Hematopoietic multipotent progenitor cell treated with erythropoietin and hydrocortisone succinate and interleukin-3 and kit ligand, for 8 days (in vitro differentiated cells): ENCODE measurements at regions not wholly inside any gene's neighbourhood (a gene's known extent, or its start where the extent isn't known, plus 50 kb on each side); places are given as distances from the start of the nearest gene placed in this dataset.
A peak's percentile ranks its signal among the peaks of the same experiment; 100 is the strongest.

Experiments
- DNase-seq: peaks from one replicate; pipeline ENCODE4 v3.0.0-alpha.2; 2015

DNA sequence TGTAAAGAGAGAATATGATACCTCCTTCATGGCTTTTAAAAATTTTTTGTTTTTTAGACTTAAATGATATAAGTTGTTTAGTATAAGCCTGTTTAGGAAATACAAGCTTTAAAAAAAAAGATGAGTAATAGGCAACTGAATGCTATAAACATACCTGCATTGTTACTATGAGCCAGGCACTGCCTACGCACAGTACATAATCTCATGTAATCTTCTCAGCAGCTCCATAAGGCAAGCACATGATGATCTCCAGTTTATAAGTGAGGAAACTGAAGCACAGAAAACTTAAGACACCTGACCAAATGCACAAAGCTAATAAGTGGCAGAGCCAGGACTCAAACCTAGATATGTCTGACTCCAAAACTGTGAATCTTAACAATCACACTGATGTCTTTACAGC is 156.3 kb upstream of the SLC1A4 start:
- no peak for DNase-seq

DNA sequence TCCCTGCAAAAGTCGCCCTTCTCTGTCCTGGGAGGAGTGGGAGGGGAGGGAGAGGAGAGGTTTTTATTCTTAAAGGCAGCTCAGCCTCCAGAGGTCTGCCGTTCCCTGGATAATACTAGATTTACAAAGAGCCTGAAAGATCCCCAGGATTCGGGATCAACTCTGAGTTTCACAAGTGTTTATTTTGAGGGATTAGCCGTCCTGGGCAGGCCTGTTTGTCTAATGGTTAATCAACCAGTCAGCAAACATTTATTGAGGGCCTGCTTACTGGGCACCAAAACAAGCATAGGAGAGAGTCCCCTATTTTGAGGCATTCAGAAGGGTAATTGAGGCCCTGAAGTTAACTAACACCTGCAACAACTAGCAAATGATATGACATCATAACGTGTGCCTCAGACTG is 152.6 kb upstream of the SLC1A4 start:
- no peak for DNase-seq

DNA sequence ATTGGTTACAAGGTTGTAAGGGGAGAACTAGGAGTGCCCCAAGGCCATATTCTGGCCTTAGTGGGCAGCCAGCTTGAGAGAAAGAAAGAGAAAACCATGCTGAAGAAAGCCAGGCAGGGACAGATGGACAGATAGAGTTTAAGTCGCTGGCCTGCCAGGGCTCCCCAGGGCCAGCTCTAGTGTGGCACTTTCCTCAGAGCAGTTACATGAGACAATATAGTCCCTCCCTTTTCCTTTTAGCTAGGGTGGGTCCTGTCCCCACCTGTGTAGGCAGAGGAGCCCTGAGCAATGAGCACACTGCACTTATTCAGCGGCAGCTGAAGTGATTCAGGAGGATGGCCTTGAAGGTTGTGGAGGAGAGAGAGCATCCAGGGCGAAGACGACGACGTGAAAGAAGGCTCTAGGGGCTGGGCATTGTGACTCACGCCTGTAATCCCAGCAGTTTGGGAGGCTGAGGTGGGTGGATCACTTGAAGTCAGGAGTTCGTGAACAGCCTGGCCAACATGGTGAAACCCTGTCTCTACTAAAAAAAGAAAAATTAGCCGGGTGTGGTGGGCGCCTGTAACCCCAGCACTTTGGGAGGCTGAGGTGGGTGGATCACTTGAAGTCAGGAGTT is 152.0 kb upstream of the SLC1A4 start:
- no peak for DNase-seq

DNA sequence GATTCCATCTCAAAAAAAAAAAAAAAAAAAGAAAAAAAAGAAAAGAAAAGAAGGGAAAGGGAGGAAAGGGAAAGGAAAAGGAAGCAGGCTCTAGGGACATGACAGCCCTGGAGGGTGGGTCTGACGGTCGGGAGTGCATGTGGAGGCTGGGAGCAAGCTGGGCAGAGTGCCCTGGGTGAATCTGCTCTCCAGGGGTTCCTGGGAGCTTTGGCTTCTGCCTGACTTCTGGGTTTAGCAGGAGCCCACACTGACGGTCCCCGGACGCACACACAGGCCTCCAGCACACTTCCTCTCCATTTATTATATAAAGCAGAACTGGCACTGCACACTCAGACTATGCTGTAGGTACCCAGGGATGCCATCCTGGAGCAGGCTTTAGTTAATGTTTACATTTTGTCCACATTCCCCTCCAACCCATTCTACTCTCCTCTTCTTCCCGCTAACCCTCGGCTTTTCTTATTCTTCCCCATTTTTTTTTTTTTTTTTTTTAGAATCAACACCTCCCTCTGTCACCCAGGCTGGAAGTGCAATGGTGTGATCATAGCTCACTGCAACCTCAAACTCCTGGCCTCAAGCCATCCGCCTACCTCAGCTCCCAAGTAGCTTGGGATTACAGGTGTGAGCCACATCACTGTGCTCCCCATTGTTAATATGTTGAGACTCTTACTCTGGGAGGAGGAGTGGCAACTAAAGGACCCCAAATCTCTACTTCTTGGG is 151.1 kb upstream of the SLC1A4 start:
- no peak for DNase-seq

DNA sequence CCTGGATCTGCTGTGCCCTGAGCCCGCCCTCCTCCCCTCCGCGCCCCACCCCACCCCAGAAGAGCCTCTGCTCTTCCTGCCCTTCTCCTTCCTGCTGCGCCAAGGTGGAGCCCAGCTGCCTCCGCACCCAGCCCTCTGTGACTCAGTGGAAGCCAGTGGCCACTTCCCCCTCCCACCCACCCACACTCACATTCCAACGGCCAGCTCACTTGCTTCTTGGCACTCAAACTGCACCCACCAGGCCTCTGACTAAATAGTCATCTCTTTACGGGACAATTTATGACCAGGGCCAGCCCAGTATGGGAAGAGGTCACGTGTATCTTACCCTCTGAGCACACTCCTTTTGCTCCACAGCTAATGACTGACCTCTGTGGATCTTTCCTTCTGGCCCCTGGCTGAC is 150.4 kb upstream of the SLC1A4 start:
- DNase-seq = no peak

DNA sequence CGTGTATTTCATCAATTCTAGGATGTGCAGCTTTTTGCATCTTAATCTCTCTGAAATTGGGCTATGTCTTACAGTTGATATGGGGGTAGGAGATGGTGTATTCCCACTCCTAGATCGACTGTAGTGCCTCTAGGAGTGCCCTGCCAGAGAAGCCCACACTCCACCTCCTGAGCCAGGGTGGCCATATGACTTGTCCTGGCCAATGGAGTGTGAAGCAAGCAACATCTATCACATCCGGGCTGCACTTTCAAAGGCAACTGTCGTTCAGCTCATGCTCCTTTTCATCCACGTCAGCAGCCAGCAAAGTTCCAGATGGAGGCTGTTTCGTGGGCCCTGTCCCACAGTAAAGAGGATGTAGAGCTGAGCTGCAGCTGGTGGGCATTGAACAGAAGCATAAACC is 149.4 kb upstream of the SLC1A4 start:
- DNase-seq = no peak

DNA sequence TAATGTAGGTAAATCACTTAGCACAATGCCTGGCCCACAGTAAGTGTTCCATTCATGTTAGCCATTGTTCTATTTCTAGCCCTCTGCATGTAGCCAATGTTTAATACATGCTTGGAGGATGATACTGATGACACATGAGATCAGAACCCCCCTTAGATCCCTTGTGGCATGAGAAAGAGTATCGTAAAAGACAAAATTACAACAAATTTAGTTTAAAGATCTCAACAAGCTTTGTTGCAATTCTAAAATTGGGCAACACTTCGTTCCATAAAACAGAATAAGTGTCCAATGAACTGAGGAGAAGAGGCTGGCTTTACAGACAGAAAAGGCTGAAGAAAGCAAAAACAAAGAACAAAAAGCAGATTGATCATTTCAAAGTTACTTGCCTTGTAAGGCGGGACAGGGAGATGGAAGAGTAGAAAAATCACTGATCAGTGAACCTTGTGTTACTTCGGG is 148.7 kb upstream of the SLC1A4 start:
- DNase-seq = no peak

DNA sequence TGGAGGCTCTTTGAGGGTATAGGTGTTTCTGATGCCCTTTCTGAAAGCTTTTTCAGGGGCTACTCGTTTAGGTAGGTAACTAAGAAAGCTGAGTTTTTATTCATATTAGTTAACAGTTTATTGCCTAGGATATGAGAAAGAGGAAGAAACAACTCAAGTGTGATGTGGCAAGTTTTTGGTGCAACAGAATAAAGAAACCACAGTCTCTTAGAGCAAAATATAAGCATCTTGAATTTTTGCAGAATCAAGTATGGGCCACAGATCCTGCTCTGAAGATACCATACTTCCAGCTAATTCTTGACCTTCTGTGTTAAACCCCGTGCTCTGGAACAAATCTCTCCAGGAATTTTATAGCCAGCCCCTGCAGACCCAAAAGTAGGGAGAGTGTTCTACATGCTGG is 147.7 kb upstream of the SLC1A4 start:
- no peak for DNase-seq

DNA sequence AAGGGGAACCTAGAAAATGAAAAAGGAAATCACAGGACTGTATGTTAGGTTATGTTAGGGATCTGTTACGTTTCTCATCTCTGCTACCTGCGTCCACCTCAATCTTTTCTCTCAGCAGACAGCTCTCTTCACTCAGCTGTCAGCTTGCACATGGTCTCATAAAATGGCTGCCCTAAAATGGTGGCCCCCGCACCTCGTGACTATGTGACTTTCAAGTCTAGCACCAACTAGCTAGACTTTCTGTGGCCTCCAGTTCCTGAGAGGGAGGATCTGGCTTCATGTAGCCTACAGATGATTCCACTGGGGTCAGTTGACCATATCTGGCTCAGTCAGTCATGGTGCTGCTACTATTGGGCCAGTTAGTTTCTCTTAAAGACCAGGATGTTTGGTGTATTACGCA is 147.2 kb upstream of the SLC1A4 start:
- DNase-seq = no peak

DNA sequence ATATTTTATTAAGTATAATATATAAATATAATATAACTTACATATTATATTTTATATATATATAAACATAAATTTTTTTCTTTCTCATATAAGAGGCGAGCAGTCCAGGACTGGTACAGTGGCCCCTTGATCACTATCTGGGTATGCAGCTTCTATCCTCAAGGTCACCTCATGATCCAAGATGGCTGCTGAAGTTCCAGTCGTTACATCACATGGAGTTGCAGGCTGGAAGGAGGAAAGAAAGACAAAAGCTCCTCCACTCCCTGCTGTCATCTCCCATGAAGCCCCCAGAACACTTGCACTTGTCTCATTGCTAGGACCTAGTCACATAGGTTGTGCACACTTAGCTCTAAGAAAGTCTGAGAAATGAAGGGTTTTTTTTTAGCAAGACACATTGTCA is 145.1 kb upstream of the SLC1A4 start:
- no peak for DNase-seq

DNA sequence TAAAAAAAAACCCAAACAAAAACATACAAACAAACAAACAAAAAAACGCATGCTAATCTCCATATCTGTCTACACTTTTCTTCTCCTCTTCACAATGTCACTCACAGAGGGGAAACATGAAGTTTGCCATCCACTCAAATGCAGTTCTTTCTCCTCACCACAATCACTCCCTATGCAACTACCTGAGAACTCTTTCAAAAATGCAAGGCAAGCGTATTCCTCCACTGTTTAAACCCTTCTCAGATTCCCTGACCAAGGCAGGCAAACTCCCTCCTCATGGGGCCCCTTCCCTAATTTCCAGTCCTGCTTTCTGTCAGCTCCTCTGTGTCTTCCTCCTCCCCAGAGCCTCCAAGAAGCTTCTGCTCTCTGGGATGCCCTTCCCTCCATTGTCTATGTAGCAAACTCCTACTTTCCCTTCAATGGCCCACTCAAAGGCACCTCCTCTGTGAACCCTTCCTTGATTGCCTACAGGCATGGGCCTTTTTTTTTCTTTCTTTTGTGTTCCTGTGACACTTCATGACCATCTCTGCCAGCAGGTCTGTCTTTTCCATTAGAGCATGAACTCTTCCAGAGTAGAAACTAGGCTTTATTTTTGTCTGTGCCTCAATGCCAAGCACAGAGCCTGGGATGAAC is 143.8 kb upstream of the SLC1A4 start:
- DNase-seq = no peak

DNA sequence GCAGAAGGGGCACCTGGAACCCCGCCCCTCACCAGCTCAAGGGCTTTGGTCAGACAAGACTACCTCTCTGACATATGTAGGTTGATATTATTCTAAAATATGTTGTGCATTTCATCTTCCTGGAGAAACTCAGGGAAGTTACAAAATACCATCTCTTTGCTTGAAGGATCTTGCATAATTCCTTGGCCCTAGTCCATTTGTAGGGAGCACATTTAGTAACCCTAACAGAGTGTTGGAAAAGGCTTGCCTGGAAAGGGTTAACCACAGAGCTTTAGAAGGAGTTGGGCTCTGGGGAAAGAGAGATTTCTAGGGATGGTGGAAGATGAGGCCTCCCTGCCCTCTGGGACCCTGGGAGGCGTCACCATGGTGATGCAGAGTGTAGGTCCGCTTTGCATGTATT is 143.0 kb upstream of the SLC1A4 start:
- DNase-seq = no peak

DNA sequence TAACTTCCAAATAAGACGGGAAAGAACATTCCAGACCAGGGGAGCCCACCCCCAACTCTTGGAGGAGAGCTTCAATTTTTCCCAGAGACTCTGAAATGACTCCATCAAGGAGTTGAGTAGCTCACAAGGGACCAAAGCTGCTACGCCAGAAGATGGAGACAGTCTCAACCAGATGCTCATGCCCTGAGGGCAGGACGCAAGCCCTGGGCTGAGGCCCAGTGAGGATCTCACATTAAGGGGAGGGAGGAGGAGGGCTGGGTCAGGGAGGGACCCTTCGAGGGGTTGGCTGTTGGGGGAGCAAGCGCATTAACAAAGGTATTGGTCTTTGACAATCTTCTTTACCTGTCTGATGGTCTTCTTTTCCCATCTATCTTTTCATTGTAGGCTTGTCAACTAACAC is 141.3 kb upstream of the SLC1A4 start:
- DNase-seq = no peak

DNA sequence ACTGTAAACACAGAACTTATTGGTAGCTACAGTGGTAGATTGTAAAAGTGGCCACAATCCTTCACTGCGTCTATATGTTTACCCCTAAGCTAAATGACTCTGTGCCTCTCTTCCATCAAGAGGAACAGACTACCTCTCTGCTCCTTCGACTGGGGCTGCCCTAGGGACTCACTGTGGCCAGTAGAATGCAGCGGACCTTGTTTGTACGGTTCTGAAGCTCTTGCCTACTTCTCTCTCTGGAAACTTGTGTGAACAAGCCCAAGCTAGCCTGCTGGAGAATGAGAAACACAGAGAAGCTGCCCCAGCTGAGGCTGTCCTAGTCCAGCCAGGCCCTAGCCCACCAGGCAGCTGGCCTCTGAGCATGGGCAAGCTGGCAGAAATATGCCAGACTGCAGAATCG is 140.8 kb upstream of the SLC1A4 start:
- DNase-seq = no peak

DNA sequence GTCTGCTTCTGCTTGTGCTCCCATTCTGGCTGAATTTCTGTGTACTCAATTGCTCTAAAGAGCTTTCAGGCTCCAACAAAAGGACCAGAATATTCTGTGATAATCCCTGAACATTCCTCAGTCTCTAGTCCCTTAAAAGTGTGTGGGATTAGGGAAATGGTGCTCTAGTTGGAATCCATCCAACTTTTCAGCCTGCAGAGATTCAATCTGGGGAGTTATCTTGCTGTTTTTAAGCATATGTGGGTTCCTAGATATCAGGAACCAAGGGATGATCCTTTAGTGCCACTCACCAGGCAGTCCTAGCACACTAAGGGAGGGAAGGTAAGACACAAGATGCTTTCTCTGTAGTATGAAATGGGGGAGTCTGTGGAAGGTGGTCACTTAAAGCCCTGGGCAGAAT is 140.3 kb upstream of the SLC1A4 start:
- DNase-seq = no peak

DNA sequence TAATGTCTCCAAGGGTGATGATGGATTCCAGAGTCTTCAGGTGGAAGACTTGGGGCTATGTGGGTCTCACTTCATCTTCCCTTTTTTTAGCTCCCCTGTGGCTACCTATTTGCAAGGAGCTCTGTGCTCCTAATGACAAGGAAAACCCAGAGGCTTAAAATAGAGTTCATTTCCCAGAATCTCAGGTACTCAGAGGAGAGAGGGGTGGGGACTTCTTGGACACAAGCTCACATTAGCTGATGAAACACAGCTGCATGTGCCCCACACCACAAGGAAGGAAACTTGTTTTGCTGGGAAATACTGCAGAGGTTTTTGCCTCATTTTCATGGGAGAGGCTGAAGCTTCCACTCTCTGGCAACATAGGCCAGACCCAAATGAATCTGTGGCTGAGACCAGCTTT is 138.6 kb upstream of the SLC1A4 start:
- DNase-seq = no peak

DNA sequence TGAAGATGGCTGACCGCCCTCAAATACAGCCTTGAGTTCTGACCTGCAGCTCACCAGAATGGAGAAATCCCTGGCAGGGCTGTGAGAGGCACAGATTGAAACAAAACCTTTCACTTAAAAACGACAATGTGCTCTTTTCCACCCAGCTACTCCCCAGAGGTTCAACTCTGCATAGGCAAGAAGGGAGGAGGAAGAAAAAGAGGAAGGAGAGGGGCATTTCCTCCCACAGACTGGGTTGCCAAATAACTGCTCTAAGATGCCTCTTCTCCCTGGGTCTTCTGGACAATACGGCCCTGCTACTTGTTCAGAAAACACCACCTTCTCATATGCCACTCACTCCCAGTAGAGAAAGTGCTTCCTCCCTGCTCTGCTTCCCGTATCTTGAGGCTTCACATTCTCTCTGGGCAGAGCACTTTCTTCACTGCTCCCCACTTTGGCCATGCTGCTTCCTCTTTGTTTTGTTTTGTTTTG is 136.4 kb upstream of the SLC1A4 start:
- DNase-seq = peak; percentile 20

DNA sequence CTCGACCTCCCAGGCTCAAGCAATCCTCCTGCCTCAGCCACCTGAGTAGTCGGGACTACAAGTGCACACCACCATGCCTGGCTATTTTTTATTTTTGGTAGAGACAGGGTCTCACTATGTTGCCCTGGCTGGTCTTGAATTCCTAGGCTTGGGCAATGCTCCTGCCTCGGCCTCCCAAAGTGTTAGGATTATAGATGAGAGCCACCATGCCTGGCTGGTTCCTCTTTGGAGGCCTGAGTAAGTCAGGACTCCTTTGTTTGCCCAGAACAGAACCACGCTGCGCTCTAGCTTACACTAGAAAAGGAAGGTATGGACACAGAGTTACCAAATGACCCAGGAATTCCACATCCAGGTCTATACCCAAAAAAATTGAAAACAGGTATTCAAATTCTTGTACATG is 135.9 kb upstream of the SLC1A4 start:
- DNase-seq = no peak

DNA sequence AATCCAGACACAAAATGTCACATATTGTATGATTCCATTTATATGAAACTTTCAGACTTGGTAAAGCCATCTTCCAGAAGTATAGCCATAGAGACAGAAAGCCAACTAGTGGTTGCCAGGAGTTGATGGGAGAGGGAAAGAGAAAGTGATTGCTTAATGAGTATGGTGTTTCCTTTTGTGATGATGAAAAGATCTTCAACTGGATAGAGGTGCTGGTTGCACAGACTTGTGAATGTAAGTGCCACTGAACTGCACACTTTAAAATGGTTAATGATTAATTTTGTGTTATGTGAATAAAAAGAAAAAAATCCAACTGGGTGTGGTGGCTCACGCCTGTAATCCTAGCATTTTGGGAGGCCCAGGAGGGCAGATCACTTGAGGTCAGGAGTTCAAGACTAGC is 135.3 kb upstream of the SLC1A4 start:
- DNase-seq = no peak

DNA sequence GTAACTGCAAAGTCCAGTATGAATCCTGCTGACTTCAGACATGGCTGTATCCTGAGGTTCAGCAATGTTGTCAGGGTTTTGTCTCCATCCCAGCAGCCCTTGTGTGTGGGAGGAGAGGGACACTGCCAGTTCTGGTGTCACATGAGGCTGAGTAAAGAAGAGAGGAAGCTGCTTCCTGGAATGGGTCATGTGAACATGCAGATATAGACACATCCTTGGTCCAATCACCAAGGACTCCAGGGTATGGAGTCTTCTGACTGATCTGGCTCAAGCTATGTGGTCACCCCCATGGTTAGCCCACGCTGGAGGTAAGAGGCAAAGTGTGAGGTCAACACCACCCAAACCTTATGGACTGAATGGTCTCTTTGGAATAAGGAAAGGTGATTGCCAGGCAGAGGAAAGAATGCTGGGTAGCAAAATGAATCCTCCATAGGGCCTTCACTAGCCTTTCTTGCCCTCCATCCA is 134.4 kb upstream of the SLC1A4 start:
- DNase-seq = peak; percentile 76

DNA sequence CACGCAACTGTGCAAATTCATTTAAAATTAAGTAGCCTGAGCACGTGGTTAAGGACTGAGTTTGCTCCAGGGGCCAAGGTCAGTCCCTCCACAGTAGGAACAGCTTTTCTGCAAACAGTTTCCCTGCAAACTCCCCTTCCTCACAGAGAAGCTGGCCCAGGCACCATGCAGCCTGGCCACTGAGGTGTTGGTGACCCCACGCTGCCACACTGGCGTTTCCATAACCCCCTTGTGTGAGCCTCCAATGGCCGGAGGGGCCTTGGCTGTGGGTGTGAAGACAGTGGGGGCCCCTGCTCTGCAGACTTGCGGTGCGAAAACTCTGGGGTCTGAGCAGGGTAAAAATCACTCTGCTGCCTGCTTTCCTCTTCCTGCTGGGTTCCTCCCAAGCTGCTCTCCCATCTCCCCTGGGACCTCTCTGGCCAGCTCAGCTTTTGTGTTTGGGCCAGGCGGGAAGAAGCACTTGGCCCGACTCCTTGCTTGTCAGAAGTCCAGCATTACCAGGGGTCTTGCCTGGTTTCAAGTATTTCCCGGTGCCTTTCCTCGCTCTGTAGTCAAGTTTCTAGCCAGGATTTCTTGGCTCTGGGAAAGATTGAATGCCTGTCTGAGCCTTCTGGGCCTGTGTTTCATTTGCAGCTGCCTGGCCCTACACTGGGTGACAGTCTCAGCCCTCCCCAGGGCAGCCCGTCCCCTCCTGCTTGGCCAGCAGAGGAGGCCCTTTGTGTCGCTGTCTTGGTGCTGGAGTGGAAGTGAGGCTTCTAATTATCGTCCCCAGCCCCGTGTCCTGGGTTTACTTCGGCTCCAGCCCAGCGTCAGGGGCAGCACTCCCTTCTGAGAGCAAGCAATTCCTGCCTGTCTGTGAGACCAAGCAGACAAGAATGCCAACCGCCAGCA is 131.4 kb upstream of the SLC1A4 start:
- DNase-seq = no peak

DNA sequence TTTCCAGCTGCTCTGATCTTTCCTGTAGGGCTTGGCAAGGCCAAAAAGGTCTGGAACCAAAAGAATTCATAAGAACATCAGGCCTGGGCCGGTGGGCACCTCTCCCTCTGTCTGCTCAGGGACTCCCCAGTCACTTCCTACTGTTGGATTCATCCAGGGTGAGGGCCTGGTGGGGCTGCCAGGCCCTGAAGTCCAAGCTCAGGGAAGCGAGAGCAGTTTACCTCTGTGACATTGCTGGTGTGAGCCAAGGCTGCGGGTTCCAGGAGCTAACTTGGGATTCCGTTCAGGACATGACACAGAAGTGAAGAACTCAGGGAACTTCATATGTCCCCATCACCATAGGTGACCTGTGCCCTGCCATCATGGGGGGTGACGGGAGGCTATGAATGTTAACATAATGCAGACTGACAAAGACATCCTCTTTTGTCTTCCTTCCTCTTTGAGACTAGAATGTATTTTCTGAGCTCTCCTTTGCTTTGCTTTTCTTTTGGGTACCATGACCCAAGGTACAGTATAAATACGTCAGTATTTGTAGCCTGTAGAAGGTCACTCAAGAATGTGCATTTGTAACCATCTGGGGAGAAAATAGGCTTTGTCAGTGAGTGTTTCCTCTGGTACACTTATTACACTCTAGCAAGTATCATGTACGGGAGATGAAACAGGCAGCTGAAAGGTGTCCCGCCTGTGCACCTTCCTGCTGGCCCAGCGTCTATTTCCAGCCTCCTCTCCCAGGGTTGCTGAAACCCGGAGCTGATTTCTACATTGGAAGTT is 130.5 kb upstream of the SLC1A4 start:
- no peak for DNase-seq
